ENCODE measurements at regions not wholly inside any gene's neighbourhood (a gene's known extent, or its start where the extent isn't known, plus 50 kb on each side); places are given as distances from the start of the nearest gene placed in this dataset.

- no peak for DNase-seq (ENCODE audit: low spot score)
- TF ChIP-seq EZH2 (IDR thresholded peaks at IDR 0.05; ENCODE audit: borderline replicate concordance) (no peak), EZH2phosphoT487 (IDR thresholded peaks at IDR 0.05; ENCODE audit: low read depth, severe bottlenecking, unreplicated experiment) (no peak), CTCF (IDR thresholded peaks at IDR 0.05; ENCODE audit: poor library complexity) (no peak)
- no peaks in the 10 kb centered on the region for H3K79me2 ChIP-seq
- H2AFZ ChIP-seq, result no peak overlapping the region
- H3K27me3 ChIP-seq, result no peaks in the 10 kb centered on the region
- H3K27ac ChIP-seq, result no peak overlapping the region
- no peaks in the 10 kb centered on the region for H3K4me1 ChIP-seq (ENCODE audit: insufficient read depth)
- no peaks in the 10 kb centered on the region for H3K9me3 ChIP-seq (ENCODE audit: low read depth)
- no peaks in the 10 kb centered on the region for H3K9me2 ChIP-seq (replicated peaks; ENCODE audit: insufficient read depth)
- H4K20me1 ChIP-seq (ENCODE audit: insufficient read depth, poor library complexity, severe bottlenecking), result no peaks in the 10 kb centered on the region
- no peaks in the 10 kb centered on the region for H3K36me3 ChIP-seq (replicated peaks; ENCODE audit: insufficient read depth, low read depth)
- no peak overlapping the region for H3K4me2 ChIP-seq
- 85% methylated on average over 4 of the region's 4 CpGs for WGBS (ENCODE audit: low lambda C conversion rate, missing lambda C conversion rate)
- no peak overlapping the region for H3K4me3 ChIP-seq
These were observed 63.7 kb upstream of the BAIAP2L1 start for GRCh38 chr7:98464558-98464940.

GRCh38 chr7:98463837-98464557 lies 63.1 kb upstream of the BAIAP2L1 start:
- Histone ChIP-seq H4K20me1 (ENCODE audit: insufficient read depth, poor library complexity, severe bottlenecking) (no peaks in the 10 kb centered on the region), H3K9me2 (replicated peaks; ENCODE audit: insufficient read depth) (no peaks in the 10 kb centered on the region), H3K79me2 (no peaks in the 10 kb centered on the region), H3K36me3 (replicated peaks; ENCODE audit: insufficient read depth, low read depth) (no peaks in the 10 kb centered on the region), H3K9me3 (ENCODE audit: low read depth) (no peaks in the 10 kb centered on the region), H3K27me3 (no peaks in the 10 kb centered on the region), H2AFZ (no peak overlapping the region), H3K4me1 (ENCODE audit: insufficient read depth) (no peaks in the 10 kb centered on the region), H3K27ac (no peak overlapping the region), H3K4me3 (no peak overlapping the region), H3K4me2 (no peak overlapping the region)
- TF ChIP-seq EZH2 (IDR thresholded peaks at IDR 0.05; ENCODE audit: borderline replicate concordance) (no peak), CTCF (IDR thresholded peaks at IDR 0.05; ENCODE audit: poor library complexity) (no peak), EZH2phosphoT487 (IDR thresholded peaks at IDR 0.05; ENCODE audit: low read depth, severe bottlenecking, unreplicated experiment) (no peak)
- 74% methylated on average over 9 of the region's 9 CpGs for WGBS (ENCODE audit: low lambda C conversion rate, missing lambda C conversion rate)
- DNase-seq (ENCODE audit: low spot score), result no peak

- Histone ChIP-seq H3K4me1 (ENCODE audit: insufficient read depth) (no peaks in the 10 kb centered on the region), H3K9me3 (ENCODE audit: low read depth) (no peaks in the 10 kb centered on the region), H3K27me3 (no peaks in the 10 kb centered on the region), H3K36me3 (replicated peaks; ENCODE audit: insufficient read depth, low read depth) (no peaks in the 10 kb centered on the region), H3K79me2 (no peaks in the 10 kb centered on the region), H3K27ac (no peak overlapping the region), H3K4me3 (no peak overlapping the region), H4K20me1 (ENCODE audit: insufficient read depth, poor library complexity, severe bottlenecking) (no peaks in the 10 kb centered on the region), H3K9me2 (replicated peaks; ENCODE audit: insufficient read depth) (no peaks in the 10 kb centered on the region), H3K4me2 (no peak overlapping the region), H2AFZ (no peak overlapping the region)
- WGBS (ENCODE audit: low lambda C conversion rate, missing lambda C conversion rate), result 86% methylated on average over 9 of the region's 9 CpGs
- TF ChIP-seq CTCF (IDR thresholded peaks at IDR 0.05; ENCODE audit: poor library complexity) (no peak), EZH2 (IDR thresholded peaks at IDR 0.05; ENCODE audit: borderline replicate concordance) (no peak), EZH2phosphoT487 (IDR thresholded peaks at IDR 0.05; ENCODE audit: low read depth, severe bottlenecking, unreplicated experiment) (no peak)
- no peak for DNase-seq (ENCODE audit: low spot score)
These were observed 62.2 kb upstream of the BAIAP2L1 start for GRCh38 chr7:98462911-98463633.
